B cell (primary cell): ENCODE measurements at regions not wholly inside any gene's neighbourhood (a gene's known extent, or its start where the extent isn't known, plus 50 kb on each side); places are given as distances from the start of the nearest gene placed in this dataset.
"Not testable (repeated sequence)": the region's sequence is repeated elsewhere in the genome, so short reads cannot be mapped to it uniquely, and the experiment has no call there.

Source experiments
- CTCF ChIP-seq: fragments of 200-600 bp; IDR thresholded peaks from one replicate; pipeline ENCODE4 v1.8.0; 2022; ENCODE audit warnings: antibody characterized with exemption, mild to moderate bottlenecking
- EZH2 ChIP-seq: IDR thresholded peaks from 2 replicates; pipeline ENCODE4 v1.6.1; 2012; ENCODE audit warnings: borderline replicate concordance, low read depth, mild to moderate bottlenecking, moderate library complexity, low read length; ENCODE audit not compliant: insufficient read depth, poor library complexity, severe bottlenecking

GRCh38 chr1:80288750-80289149, 1282.2 kb upstream of the ADGRL4 start:
- not testable (repeated sequence) for TF ChIP-seq CTCF, EZH2
